ENCODE measurements at regions not wholly inside any gene's neighbourhood (a gene's known extent, or its start where the extent isn't known, plus 50 kb on each side); places are given as distances from the start of the nearest gene placed in this dataset.

DNA sequence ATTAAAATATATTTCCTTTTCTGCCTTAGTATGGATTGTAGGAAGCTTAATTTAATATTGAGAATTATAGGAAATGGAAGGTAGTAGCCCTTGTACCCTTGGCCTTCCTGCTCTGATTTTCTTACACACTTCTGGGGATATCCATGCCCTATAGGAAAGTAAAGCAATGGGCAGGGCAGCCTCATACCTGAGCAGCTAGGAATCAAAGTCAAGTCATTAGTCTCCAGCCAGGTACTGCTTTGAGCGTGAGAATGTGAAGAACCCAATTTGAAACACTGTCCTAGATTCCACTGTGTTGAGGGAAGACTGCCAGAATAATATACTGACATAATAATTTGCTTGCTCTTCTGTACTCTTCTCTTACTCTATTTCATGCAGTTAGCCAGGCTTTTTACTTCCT is 51.0 kb upstream of the L3MBTL3 start:
- DNase-seq, result no peak

DNA sequence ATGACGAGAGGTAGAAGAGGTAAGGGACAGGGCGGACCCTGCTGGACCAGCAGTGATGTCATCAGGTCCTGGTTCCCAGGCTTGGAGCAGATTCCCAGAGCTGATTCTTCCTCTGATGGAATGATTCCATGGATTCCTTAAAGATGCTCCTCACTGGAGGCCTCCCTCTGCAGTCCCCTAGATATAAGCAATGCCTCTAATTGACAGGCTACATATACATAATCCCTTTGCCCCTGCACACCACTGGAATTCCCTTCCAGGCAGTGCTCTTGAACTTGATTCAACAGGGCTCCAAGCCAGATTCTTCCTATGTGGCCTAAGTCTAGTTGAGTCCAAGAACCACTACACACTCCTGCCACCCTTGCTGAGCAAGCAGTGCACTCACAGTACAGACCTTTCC is 52.3 kb upstream of the L3MBTL3 start:
- no peak for DNase-seq

DNA sequence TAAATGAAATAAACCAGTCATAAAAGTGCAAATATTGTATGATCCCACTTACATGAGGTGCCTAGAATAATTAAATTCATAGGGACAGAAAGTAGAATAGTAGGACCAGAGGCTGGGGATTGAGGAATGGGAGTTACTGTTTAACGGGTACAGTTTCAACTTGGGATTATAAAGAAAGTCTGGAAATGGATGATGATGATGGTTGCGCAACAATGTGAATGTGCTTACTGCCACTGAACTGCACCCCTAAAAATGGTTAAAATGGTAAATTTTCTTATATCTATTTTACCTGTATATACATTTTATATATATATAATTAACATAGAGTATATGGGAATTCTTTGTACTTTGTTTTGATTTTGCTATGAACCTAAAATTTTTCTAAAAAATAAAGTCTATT is 53.3 kb upstream of the L3MBTL3 start:
- DNase-seq, result no peak

DNA sequence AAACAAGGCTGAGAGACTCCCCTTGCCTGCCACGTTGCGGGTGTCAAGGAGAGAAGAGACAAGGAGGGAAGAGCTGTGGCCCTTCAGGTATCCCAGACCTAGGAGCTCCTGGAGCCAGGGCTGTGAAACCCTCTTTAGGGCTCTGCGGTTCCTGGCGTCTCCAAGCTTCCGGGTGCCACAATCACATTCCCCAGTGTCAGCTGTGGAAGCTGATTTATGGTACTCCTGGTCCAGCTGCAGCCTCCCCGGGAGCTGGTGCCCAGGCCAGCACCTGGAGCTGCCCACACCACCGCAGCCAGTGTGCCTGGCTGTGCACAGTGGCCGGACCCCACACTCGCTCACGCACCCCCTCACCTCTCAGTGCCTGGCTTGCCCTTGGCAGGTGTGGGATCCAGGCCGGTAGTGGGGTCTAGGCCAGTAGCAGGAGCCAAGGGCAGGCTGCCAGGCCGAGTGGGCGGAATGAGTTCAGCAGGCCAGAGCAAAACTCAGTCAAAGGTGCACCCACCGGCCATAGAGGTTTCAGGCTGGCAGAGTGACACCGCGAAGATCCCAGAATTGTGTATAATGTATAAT is 58.9 kb upstream of the L3MBTL3 start:
- DNase-seq, result no peak

DNA sequence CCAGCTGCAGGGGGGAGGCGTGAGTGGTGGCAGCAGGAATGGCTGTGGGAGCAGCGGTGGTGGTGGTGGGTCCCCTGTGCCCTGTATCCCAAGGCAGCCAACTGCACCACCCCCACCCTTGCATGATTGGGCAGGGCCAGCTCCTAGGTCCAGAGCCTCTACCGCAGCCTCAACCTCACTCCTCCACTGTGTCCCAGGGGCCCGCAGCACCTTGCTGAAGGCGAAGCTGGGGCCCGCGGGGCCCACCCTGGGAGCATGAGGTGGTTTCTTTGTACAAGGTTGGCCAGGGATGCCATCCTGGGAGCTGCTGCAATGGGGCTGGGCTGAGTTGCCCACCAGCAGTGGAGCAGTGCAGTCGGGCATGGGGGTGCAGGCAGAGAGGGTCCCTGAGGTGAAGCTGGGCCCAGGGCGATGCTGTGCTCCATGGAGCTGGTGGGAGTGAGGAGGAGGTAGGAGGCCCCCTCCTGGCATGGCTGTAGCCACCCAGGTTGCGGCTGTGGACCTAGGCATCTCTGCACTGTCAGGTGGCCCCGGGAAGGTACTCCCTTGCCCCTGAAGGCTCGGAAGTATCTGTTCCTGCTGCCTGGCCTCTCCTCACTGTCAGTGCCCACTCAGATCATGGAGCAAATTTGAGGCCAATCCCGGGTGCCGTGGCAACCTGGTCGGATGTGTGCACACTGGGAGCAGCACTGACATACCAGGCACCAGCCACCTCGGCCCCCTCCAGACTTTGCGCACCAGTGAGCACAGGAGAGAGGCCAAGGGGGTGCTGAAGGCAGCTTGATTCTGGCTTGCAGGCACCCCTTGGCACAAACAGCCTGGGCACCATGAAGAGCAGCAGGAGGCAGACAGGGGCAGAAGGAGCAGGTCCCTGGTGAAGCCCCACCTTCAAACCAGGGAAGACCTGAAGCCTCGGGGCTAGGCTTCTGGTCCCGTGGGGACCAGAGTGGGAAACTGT is 60.2 kb upstream of the L3MBTL3 start:
- no peak for DNase-seq

DNA sequence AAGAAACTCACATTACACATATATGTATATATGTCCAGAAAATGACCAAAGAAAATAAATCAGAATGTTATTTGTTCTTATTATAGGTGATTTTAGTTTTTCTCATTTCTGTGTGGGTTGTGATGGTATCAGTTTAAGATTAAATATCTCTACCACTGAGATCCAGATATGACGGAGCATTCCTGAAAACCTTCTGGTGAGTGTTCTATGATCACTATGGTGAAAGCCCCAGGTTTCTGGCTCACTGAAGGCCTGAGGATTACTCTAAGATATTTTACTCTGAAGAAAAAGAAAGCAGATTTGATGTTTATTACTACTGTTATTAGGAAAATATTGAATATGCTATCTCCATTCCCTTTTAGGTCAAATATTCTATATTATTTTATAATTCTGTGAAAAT is 62.8 kb upstream of the L3MBTL3 start:
- no peak for DNase-seq

DNA sequence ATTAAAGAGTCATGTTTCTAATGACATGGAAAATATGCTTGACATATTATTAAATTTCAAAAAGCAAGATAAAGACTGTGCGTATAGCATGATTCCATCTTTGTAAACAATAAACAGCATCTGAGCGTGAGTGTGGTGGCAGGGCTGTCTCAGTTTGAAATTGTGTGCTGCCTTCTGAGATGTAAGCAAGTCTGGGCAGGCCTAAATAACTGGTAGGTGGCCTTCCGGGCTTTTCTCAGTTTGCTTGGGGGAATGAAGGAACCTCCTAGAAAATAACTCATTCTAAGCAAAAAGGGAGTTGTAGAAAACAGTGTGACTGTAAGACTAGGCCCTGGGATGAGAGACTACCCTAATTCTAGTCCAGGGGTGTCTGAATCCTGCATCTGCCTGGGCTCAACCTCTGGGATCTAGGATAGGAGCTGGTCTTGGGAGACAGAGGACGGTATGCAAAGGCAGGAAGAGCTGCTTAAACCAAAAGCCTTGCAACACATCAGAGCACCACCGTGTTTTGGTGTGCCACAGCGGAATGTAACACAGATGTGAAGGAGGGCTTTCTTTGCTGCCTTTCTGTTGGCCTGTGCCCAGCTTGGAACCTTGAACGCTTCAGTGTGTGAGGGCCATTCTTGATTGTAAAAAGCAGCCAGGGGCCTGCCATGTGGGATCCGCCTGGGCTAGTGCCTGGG is 63.5 kb upstream of the L3MBTL3 start:
- no peak for DNase-seq

DNA sequence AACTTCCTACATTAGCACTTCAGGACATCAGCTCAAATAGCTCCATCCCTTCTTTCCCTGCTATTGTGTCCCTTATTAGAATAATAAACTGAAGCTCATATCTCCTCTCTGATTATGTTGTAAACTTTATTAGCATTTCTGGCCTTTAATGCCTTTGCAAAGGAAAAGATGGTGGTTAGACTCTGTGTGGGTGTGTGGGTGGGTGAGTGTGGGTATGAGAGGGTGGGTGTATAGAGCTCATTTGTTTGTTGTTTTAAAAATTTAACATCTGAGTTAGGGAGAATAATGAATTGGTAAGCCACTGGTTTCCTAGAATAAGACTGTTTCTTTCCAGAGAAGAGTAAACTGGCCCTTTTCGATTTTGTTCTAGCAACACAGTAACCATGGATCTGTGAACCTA is 70.6 kb upstream of the L3MBTL3 start:
- DNase-seq, result no peak

DNA sequence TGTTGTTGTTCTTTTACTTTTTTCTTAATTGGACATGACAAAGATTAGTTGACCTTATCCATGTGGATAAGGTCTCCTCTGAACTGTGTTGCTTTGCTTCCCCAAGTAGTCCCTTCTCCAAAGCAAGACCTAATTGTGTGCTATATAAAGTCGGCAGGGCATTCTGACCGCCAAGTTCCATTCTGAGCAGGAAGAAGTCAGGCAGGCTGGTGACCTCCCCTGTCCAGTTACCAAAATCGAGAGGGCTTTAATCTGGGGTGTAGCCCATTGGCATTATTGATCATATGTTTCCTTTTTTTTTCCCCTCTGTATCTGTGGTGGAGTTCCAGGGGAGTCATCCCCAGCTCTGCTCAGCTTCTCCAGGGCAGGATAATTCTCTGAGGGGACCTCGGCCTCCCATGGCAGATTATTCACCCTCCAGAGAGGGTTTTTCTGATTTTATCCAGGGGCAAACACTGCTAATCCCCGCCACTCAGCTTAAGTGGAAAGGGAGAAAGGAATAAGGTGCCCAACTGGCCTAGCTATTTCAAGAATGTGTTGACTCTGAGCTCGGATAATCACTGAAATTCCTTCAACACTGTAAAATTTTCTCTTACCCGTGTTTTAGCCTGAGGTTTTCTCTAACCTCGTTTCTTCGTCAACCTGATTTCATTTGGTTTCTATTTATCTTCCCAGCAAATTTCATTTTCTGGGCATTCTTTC is 71.8 kb upstream of the L3MBTL3 start:
- DNase-seq, result no peak

DNA sequence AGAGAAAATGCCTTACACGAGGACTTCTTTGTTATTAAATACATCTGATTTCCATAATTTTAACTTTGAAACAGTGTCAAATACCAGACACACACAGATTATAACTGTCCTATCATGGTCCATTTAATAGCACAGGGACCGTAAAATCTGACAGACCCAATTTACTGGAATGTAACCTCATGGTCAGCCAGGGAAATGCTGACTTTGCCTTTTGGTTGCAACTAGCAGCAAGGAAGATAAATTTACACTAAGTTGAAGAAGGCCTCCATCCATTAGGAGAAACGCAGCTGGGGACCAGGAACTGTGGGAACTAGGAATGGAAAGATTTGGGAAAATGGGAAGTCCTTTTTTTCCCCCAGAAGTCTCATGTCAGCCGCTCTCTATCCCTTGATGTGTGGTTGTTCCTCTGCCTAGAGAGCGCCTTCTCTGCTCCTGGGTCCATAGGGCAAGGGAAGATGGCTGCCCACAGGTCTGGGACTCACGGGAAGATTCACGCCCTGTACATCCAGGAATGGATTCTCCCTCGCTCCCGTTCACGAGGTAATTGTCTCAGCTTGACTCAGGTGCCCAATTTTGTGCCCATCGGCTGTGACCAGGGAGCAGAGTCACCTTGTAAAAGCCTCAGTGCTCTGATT is 74.6 kb upstream of the L3MBTL3 start:
- DNase-seq, result no peak

DNA sequence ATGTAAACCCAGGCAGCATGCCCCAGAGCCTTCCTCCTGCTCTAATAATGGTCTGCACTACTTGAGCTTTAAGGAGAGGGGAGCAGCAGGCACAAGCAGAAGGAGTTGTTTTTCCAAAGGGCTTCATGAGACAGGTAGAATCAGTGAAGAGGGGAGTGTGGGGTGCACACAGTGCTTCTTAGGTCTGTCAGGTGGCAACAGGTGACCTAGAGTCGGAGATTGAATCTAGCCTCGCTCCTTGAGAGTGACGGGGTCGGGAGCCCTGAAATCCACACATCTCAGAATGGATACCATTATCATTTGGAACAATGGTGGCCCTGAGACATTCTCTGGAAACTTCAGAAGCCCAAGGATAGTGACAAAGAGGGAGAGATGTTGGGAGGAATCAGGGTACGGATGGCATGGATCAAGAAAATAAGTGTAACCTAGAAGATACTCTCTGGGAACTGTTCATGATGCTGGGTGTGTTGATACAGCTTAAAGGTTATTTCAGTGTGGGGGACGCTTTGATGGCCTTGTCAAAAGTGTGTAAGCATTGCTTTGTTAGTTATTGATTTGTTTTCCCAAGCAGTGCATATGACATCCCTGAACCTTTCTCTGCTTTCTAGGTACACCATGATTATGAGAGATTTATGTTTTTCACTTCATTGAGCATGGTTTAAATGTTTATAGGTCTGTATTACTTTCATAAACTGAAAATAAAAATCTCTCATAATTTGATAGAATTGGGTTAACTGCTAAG is 77.8 kb upstream of the L3MBTL3 start:
- no peak for DNase-seq

DNA sequence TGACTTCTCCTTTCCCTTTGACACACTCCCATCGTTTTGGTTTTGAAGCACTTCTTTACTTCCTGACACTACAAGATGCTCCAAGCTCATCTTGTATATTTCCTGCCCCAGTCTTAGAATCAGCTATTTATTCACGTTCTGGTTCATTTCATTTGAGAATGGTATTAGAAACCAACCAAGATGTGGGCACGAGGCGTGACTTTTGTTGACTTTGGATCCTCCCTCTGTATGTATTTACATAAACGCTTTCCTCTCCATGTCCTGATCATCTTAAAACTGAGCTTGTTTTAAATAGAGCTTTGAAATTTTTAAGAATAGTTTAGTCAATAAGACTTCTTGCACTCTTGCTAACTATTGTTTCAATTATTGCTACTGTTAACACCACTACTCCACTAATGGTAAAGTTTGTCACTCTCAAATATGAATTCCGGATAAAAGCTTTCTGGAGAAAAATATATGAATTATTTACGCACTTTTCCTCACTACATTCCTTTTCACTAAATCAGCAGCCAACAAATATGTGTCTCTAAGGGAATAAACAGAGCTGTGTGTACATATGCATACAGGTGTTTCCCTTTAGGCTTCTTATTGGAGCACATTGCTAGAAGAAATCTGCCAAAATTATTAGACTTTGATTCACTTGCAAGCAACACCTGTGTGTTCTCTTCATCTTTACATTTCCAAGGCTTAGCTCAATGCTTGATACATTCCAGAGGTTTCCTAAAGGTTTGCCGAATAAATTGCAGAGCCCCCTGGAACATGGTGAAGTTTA is 77.3 kb upstream of the TMEM244 start:
- no peak for DNase-seq

DNA sequence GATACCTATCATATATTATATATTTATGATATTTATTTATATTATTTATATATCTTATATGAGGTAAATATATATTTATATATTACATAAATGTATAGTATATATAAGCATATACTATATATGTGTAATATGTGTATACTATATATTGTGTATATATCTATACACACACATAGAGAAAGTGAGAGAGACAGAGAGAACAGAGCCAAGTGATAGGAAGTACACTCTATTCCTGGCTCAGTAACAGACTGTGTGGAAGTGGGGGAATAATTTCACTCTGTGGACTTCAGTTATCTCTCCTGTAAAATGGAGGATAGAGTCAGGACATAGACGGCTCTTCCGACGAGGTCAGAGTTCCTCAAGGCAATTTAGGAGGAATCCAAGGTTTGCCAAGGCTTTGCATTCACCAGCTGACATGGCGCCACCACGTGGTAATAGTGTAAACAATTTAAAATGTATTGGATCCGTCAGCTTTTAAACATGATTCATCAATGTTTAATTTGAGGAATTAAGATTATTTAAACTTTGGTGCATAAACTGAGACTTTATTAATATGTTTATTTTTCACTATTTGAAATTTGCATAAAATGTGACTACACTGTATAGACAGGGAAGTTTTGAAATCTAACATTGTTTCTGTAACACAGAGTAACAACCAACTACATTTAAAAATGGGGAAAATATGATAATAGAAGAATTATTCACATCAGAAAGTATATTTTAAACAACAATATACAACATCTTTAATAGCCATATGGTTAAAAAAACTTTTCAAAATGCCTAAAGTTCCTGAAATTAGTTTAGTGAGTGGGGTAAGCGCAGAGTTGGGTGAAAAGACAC is 75.4 kb upstream of the TMEM244 start:
- DNase-seq, result peak; percentile 71 to 78

DNA sequence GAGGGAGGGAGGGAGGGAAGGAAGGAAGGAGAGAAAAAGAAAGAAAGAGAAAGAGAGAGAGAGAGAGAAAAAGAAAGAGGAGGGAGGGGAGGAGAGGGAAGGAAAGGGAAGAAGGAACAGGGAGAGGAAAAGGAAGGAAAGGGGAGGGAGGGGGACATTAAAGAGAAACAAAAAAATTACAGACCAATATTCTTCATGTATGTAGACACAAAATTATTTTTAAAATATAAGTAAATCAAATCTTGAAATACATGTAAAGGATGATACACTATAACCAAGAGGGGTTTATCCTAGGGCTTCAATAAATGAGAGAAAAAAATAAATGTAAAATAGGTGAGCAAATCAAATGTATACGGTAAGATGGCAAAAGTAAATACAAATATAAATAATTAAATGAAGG is 71.2 kb upstream of the TMEM244 start:
- DNase-seq, result no peak

DNA sequence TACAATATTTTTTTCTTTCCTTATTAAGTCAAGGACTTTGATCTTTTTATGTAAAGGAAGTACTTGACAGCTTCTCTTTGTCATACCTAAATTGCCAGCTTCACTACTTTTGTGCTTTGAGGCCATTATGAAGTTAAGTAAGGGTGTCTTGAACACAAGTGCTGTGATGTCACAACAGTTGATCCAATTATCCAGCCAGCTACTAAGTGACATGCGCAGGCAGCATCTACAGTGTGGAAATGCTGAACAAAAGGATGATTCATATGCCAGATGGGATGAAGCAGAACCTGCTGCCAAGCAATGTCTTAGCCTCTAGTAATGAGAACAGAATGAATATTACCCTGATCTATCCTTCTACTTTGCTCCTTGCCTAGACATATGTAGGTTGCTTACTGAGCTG is 68.3 kb upstream of the TMEM244 start:
- DNase-seq, result peak in 1 of 2 donors; percentile 38

DNA sequence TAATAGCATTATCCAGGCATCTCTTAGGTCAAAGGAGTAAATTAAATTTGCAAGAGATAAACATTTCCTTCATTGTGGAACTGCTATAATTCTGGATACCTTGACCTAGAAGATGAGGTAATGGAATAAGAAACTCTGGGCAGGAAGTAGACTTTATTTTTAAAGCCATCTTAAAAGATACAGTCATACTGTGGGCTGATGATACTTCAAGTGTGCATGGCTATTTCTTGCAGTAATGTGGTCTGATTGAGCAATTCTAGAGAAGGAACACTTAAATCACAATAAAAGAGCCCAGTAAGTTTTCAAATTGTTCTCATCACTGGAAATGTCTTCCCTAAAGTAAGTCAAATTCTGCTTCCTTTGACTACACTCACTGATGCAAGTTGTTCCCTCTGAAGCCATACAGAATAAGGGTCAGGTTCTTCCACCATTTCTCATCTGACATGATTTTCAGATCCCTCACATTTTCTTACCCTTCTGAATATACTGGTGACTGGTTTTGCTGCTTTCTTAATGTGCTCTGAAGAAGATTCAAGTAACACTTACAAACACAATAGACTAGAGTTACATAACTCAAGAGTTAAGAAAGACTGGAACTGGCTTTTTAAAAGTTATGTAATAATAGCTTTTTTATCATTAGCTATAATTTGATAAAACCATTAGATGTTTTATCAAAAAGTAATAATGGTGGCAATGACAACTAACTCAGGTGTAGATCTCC is 62.6 kb upstream of the TMEM244 start:
- DNase-seq, result peak; percentile 59 to 83

DNA sequence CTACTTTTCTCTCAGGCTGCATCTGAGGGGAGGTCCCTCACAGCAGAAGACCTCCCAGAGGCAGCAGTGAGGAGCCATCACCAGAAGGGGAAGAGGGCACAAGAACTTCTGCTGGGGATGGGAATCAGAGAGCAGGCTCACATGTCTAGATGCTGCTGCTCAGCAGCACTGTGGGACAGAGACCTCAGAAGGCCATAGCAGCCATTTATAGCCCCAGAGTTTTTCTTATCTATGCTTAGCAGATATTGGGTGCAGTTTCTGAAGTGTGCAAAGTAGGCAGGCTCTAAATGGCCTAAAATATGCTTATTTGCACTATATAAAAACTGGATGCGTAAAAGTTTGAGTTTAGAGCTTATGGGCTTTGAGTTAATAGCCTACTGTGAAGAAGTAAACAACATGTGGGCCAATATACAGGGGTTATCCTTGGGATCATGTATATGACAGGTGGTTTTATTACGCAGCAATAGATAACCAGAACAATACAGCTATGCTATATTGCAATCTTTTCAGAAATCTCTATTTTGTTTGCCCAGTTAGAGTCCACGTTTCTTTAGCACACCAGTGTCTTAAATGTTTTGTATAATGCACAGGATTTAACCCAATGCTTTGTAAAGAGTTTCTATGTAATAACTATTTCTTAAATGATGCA is 60.2 kb upstream of the TMEM244 start:
- no peak for DNase-seq

DNA sequence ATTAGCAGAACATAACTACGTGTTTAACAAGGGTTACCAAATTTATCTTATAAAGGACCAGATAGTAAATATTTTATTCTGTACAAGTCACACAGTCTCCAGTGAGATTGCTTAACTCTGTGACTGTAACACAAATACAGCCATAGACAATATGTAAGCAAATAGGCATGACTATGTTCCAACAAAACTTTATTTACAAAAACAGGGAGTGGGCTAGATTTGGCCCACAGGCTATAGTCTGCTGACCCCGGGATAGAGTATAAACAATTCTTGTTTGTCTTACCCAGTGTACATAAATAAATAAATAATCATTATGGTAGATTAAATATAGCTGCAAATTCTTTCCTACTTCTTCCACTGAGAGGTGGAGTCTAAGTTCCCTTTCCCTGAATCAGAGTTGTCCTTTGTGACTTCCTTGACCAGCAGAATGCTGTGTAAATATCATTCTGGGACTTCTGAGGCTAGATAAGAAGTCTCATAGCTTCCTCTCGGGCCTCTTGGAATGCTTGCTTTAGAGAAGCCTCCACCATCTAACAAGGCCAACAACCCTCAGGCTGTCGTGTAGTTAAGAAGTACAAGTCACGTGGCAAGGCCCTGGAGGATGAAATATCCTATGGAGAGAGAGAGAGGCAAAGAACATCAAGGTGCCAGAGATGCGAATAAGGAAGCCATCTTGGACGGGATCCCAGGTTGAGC is 59.1 kb upstream of the TMEM244 start:
- DNase-seq, result no peak
